ENCODE measurements at regions not wholly inside any gene's neighbourhood (a gene's known extent, or its start where the extent isn't known, plus 50 kb on each side); places are given as distances from the start of the nearest gene placed in this dataset.

GRCh38 chr12:76220980-76221379, 127.2 kb downstream of the BBS10 start:
- TF ChIP-seq CTCF (IDR thresholded peaks at IDR 0.05) (no peak), EZH2 (IDR thresholded peaks at IDR 0.05; ENCODE audit: borderline replicate concordance, insufficient read depth, low read depth, low read length, poor library complexity, severe bottlenecking) (no peak)
